DND-41 (cell line): ENCODE measurements at regions not wholly inside any gene's neighbourhood (a gene's known extent, or its start where the extent isn't known, plus 50 kb on each side); places are given as distances from the start of the nearest gene placed in this dataset.

ENCODE experiments used
- ATAC-seq: fragments of 200-7000 bp; cut with Tn5 transposase; 3 replicates; pipeline ENCODE4 v1.9.1; 2021; ENCODE audit warnings: low read depth; ENCODE audit not compliant: insufficient read depth
- DNase-seq: peaks from one replicate; pipeline ENCODE4 v3.0.0-alpha.2; 2020
- H2AFZ ChIP-seq: 2 replicates; pipeline ENCODE4 v1.6.0; 2012; ENCODE audit warnings: low read depth, low read length
- H3K27ac ChIP-seq: 2 replicates; pipeline ENCODE4 v1.5.1; 2012; ENCODE audit warnings: low read length, inconsistent platforms
- H3K27me3 ChIP-seq: fragments of 200-600 bp; sonication (generic); 2 replicates; pipeline ENCODE4 v1.6.0; 2012; ENCODE audit warnings: low read length, mild to moderate bottlenecking, inconsistent platforms; ENCODE audit not compliant: insufficient read depth, poor library complexity
- H3K36me3 ChIP-seq: 2 replicates; pipeline ENCODE4 v1.5.1; 2012; ENCODE audit warnings: low read length, inconsistent platforms; ENCODE audit not compliant: insufficient read depth
- H3K4me1 ChIP-seq: 2 replicates; pipeline ENCODE4 v1.5.1; 2012; ENCODE audit warnings: mild to moderate bottlenecking, low read length; ENCODE audit not compliant: insufficient read depth
- H3K4me2 ChIP-seq: 2 replicates; pipeline ENCODE4 v1.6.0; 2012; ENCODE audit warnings: mild to moderate bottlenecking, moderate library complexity, low read length, inconsistent platforms; ENCODE audit not compliant: insufficient read depth
- H3K4me3 ChIP-seq, 2 experiments: fragments of 200-600 bp in 1 of 2; shearing (Covaris generic) in 1 of 2; 2 replicates each; pipeline ENCODE4 v1.5.1; 2012 to 2016; ENCODE audit warnings: inconsistent platforms in 2 of 2, low read length in 2 of 2, mild to moderate bottlenecking in 2 of 2, low read depth in 1 of 2, moderate library complexity in 1 of 2
- H3K79me2 ChIP-seq: 2 replicates; pipeline ENCODE4 v1.6.0; 2012; ENCODE audit warnings: low read length, inconsistent platforms; ENCODE audit not compliant: insufficient read depth
- H3K9ac ChIP-seq: 2 replicates; pipeline ENCODE4 v1.6.0; 2012; ENCODE audit warnings: low read depth, mild to moderate bottlenecking, inconsistent platforms, low read length, moderate library complexity
- H3K9me3 ChIP-seq: 2 replicates; pipeline ENCODE4 v1.5.1; 2012; ENCODE audit warnings: low read length, moderate library complexity, mild to moderate bottlenecking, inconsistent platforms; ENCODE audit not compliant: insufficient read depth, severe bottlenecking
- H4K20me1 ChIP-seq: 2 replicates; pipeline ENCODE4 v1.6.0; 2012; ENCODE audit warnings: low read length; ENCODE audit not compliant: insufficient read depth
- CTCF ChIP-seq: IDR thresholded peaks from 2 replicates; pipeline ENCODE4 v1.5.1; 2012; ENCODE audit warnings: borderline replicate concordance, low read length, moderate library complexity, mild to moderate bottlenecking; ENCODE audit not compliant: poor library complexity, severe bottlenecking; ENCODE audit errors: extremely low read depth
- EZH2 ChIP-seq: IDR thresholded peaks from 3 replicates; pipeline ENCODE4 v1.6.1; 2012; ENCODE audit warnings: borderline replicate concordance, low read depth, mild to moderate bottlenecking, moderate library complexity, low read length, inconsistent platforms; ENCODE audit not compliant: severe bottlenecking

DNA sequence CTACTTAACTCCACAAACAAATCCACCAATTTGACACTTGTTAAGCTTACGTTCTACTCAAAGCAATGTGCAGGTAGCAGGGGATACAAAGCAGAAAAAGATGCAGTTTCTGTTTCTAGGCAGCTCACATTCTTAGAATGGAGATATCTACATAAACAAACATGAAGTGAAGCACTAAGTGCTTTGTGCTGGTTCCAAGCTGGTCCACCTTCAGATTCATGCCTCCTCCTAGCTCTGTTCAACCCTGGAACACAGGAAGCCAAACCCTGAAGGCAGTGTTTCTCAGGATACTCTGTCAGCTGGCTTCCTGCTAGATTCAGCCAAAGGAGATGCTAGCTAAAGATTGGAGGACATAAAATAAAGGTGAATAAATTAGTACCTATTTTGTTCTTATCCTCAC lies 55.3 kb upstream of the NOL4 start:
- no peaks in the 10 kb centered on the region for H4K20me1 ChIP-seq
- no peak overlapping the region for H3K9ac ChIP-seq
- no peak for DNase-seq
- H3K4me1 ChIP-seq, result no peaks in the 10 kb centered on the region
- H3K4me2 ChIP-seq, result no peak overlapping the region
- H3K9me3 ChIP-seq, result no peaks in the 10 kb centered on the region
- H3K27me3 ChIP-seq, result no peaks in the 10 kb centered on the region
- ATAC-seq, result no peak
- no peak overlapping the region for H2AFZ ChIP-seq
- no peak for TF ChIP-seq CTCF
- no peak for TF ChIP-seq EZH2
- H3K36me3 ChIP-seq, result no peaks in the 10 kb centered on the region
- H3K4me3 ChIP-seq, result no peak overlapping the region
- no peak overlapping the region for H3K27ac ChIP-seq
- H3K79me2 ChIP-seq, result no peaks in the 10 kb centered on the region

GRCh38 chr18:34280653-34281052 lies 55.9 kb upstream of the NOL4 start:
- H3K27ac ChIP-seq, result no peak overlapping the region
- no peak for DNase-seq
- TF ChIP-seq CTCF (no peak), EZH2 (no peak)
- H3K79me2 ChIP-seq, result no peaks in the 10 kb centered on the region
- H3K9ac ChIP-seq, result no peak overlapping the region
- H3K4me1 ChIP-seq, result no peaks in the 10 kb centered on the region
- H3K36me3 ChIP-seq, result no peaks in the 10 kb centered on the region
- no peak for ATAC-seq
- H3K27me3 ChIP-seq, result no peaks in the 10 kb centered on the region
- H3K4me3 ChIP-seq, result no peak overlapping the region
- H3K9me3 ChIP-seq, result no peaks in the 10 kb centered on the region
- no peak overlapping the region for H2AFZ ChIP-seq
- H4K20me1 ChIP-seq, result no peaks in the 10 kb centered on the region
- H3K4me2 ChIP-seq, result no peak overlapping the region

DNA sequence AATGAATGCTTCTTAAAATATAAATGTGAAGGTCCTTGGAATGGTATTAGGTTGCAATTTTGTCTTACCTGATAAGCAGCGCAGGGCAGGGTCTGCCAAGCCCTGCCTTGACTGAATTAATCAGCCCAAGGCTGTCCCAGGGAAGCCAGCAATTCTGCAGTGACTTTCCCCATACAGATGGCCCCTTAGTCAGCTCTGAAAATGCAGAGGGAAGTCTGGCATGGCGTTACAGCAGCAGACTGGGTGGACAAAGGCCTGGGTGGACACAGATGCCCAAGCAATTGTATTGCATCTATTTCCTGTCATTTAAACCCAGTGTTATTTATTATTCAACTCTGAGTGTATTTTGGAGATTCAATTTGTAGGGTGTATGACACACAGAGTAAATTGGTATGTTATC lies 56.6 kb upstream of the NOL4 start:
- Histone ChIP-seq H3K4me3 (no peak overlapping the region), H3K79me2 (no peaks in the 10 kb centered on the region), H3K4me2 (no peak overlapping the region), H3K27ac (no peak overlapping the region), H3K4me1 (no peaks in the 10 kb centered on the region), H3K27me3 (no peaks in the 10 kb centered on the region), H3K9me3 (no peaks in the 10 kb centered on the region), H2AFZ (no peak overlapping the region), H3K36me3 (no peaks in the 10 kb centered on the region), H3K9ac (no peak overlapping the region), H4K20me1 (no peaks in the 10 kb centered on the region)
- DNase-seq (no peak), ATAC-seq (no peak)
- TF ChIP-seq CTCF (no peak), EZH2 (no peak)

DNA sequence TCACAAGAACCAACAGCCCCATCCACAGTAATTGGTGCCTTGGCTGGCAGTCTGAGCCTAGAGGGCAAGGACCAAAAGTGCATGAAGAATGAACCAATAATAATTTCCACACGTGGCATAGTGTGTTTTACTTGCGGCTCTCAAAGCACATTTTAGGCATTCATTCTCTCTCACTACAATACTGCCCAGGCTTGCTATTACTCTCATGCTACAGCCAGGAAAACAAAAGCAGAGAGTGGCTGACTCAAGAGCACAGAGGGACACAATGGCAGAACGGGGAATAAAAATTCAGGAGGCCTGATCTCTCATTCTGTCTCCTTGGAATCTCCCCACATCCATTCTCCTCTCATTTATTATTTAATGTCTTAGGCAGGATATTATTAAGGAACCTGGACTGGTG lies 57.0 kb upstream of the NOL4 start:
- Histone ChIP-seq H3K79me2 (no peaks in the 10 kb centered on the region), H3K4me3 (no peak overlapping the region), H3K4me1 (no peaks in the 10 kb centered on the region), H3K9me3 (no peaks in the 10 kb centered on the region), H3K4me2 (no peak overlapping the region), H3K27me3 (no peaks in the 10 kb centered on the region), H2AFZ (no peak overlapping the region), H3K36me3 (no peaks in the 10 kb centered on the region), H3K27ac (no peak overlapping the region), H3K9ac (no peak overlapping the region), H4K20me1 (no peaks in the 10 kb centered on the region)
- TF ChIP-seq EZH2 (no peak), CTCF (no peak)
- no peak for DNase-seq
- no peak for ATAC-seq
